ENCODE measurements at regions not wholly inside any gene's neighbourhood (a gene's known extent, or its start where the extent isn't known, plus 50 kb on each side); places are given as distances from the start of the nearest gene placed in this dataset.

- no peak for TF ChIP-seq CTCF (IDR thresholded peaks at IDR 0.05; ENCODE audit: control extremely low read depth, extremely low read depth)
- H3K9ac ChIP-seq (ENCODE audit: insufficient read depth in 1 of 2, low read length in 2 of 2): no peak overlapping the region
- no peak overlapping the region for H3K27ac ChIP-seq (ENCODE audit: low read depth in 1 of 2, low read length in 1 of 2)
- no peaks in the 10 kb centered on the region for H3K27me3 ChIP-seq (ENCODE audit: control insufficient read depth in 3 of 3, insufficient read depth in 3 of 3, low read length in 2 of 3)
- no peaks in the 10 kb centered on the region for H3K36me3 ChIP-seq (ENCODE audit: control insufficient read depth in 4 of 4, insufficient read depth in 4 of 4, low read length in 4 of 4)
- H3K9me3 ChIP-seq (ENCODE audit: control insufficient read depth in 4 of 4, insufficient read depth in 3 of 4, low read length in 3 of 4): no peaks in the 10 kb centered on the region
- H3K4me3 ChIP-seq: no peak overlapping the region
- DNase-seq (no peak), ATAC-seq (ENCODE audit: insufficient read depth, low FRiP score) (no peak)
- H3K4me1 ChIP-seq (ENCODE audit: control insufficient read depth in 5 of 5, insufficient read depth in 5 of 5, low read length in 5 of 5): peaks cover 0 to 3% (median 0%) of the 10 kb centered on the region in 5 donors
- 63 to 72% methylated on average over 4 of the region's 4 CpGs for WGBS, 2 donors
These were observed 80.1 kb upstream of the KCNK2 start for GRCh38 chr1:215002471-215002870.

GRCh38 chr1:215003686-215004085, 78.9 kb upstream of the KCNK2 start:
- Histone ChIP-seq H3K27me3 (ENCODE audit: control insufficient read depth in 3 of 3, insufficient read depth in 3 of 3, low read length in 2 of 3) (no peaks in the 10 kb centered on the region), H3K36me3 (ENCODE audit: control insufficient read depth in 4 of 4, insufficient read depth in 4 of 4, low read length in 4 of 4) (no peaks in the 10 kb centered on the region), H3K4me1 (ENCODE audit: control insufficient read depth in 5 of 5, insufficient read depth in 5 of 5, low read length in 5 of 5) (peaks cover 0 to 3% (median 0%) of the 10 kb centered on the region in 5 donors), H3K9me3 (ENCODE audit: control insufficient read depth in 4 of 4, insufficient read depth in 3 of 4, low read length in 3 of 4) (no peaks in the 10 kb centered on the region), H3K27ac (ENCODE audit: low read depth in 1 of 2, low read length in 1 of 2) (no peak overlapping the region), H3K4me3 (no peak overlapping the region), H3K9ac (ENCODE audit: insufficient read depth in 1 of 2, low read length in 2 of 2) (no peak overlapping the region)
- no peak for ATAC-seq (ENCODE audit: insufficient read depth, low FRiP score)
- no peak for DNase-seq
- WGBS, 2 donors: 56 to 74% methylated on average over 2 of the region's 2 CpGs
- TF ChIP-seq CTCF (IDR thresholded peaks at IDR 0.05; ENCODE audit: control extremely low read depth, extremely low read depth): no peak

GRCh38 chr1:215004121-215004827, 78.3 kb upstream of the KCNK2 start:
- H3K27me3 ChIP-seq (ENCODE audit: control insufficient read depth in 3 of 3, insufficient read depth in 3 of 3, low read length in 2 of 3): no peaks in the 10 kb centered on the region
- no peak overlapping the region for H3K9ac ChIP-seq (ENCODE audit: insufficient read depth in 1 of 2, low read length in 2 of 2)
- H3K4me3 ChIP-seq: no peak overlapping the region
- TF ChIP-seq CTCF (IDR thresholded peaks at IDR 0.05; ENCODE audit: control extremely low read depth, extremely low read depth): no peak
- no peaks in the 10 kb centered on the region for H3K36me3 ChIP-seq (ENCODE audit: control insufficient read depth in 4 of 4, insufficient read depth in 4 of 4, low read length in 4 of 4)
- WGBS, 2 donors: 91 to 93% methylated on average over 2 of the region's 2 CpGs
- ATAC-seq (ENCODE audit: insufficient read depth, low FRiP score) (no peak), DNase-seq (no peak)
- no peak overlapping the region for H3K27ac ChIP-seq (ENCODE audit: low read depth in 1 of 2, low read length in 1 of 2)
- H3K9me3 ChIP-seq (ENCODE audit: control insufficient read depth in 4 of 4, insufficient read depth in 3 of 4, low read length in 3 of 4): no peaks in the 10 kb centered on the region
- H3K4me1 ChIP-seq (ENCODE audit: control insufficient read depth in 5 of 5, insufficient read depth in 5 of 5, low read length in 5 of 5): peaks cover 0 to 3% (median 0%) of the 10 kb centered on the region in 5 donors

- H3K4me3 ChIP-seq: no peak overlapping the region
- ATAC-seq (ENCODE audit: insufficient read depth, low FRiP score) (no peak), DNase-seq (peak in 1 of 3 donors; percentile 19)
- no peaks in the 10 kb centered on the region for H3K9me3 ChIP-seq (ENCODE audit: control insufficient read depth in 4 of 4, insufficient read depth in 3 of 4, low read length in 3 of 4)
- TF ChIP-seq CTCF (IDR thresholded peaks at IDR 0.05; ENCODE audit: control extremely low read depth, extremely low read depth): no peak
- H3K27me3 ChIP-seq (ENCODE audit: control insufficient read depth in 3 of 3, insufficient read depth in 3 of 3, low read length in 2 of 3): no peaks in the 10 kb centered on the region
- WGBS, 2 donors: 49 to 65% methylated on average over 5 of the region's 5 CpGs
- H3K9ac ChIP-seq (ENCODE audit: insufficient read depth in 1 of 2, low read length in 2 of 2): no peak overlapping the region
- H3K4me1 ChIP-seq (ENCODE audit: control insufficient read depth in 5 of 5, insufficient read depth in 5 of 5, low read length in 5 of 5): peaks cover 0 to 3% (median 0%) of the 10 kb centered on the region in 5 donors
- no peaks in the 10 kb centered on the region for H3K36me3 ChIP-seq (ENCODE audit: control insufficient read depth in 4 of 4, insufficient read depth in 4 of 4, low read length in 4 of 4)
- no peak overlapping the region for H3K27ac ChIP-seq (ENCODE audit: low read depth in 1 of 2, low read length in 1 of 2)
These were observed 77.5 kb upstream of the KCNK2 start for GRCh38 chr1:215005078-215005477.
